NB4 (cell line): ENCODE measurements at regions not wholly inside any gene's neighbourhood (a gene's known extent, or its start where the extent isn't known, plus 50 kb on each side); places are given as distances from the start of the nearest gene placed in this dataset.
A peak's percentile ranks its signal among the peaks of the same experiment; 100 is the strongest.

Source experiments
- DNase-seq: peaks from one replicate; pipeline ENCODE4 v3.0.0; 2010; ENCODE audit warnings: low read depth
- H3K4me3 ChIP-seq: one replicate; pipeline ENCODE4 v1.5.1; 2011; ENCODE audit warnings: mild to moderate bottlenecking, low read depth, low read length, moderate library complexity
- CTCF ChIP-seq: IDR thresholded peaks from one replicate; pipeline ENCODE4 v1.5.1; 2012; ENCODE audit warnings: low read depth, low read length
- MAX ChIP-seq: IDR thresholded peaks from 2 replicates; pipeline ENCODE4 v1.6.1; 2011; ENCODE audit warnings: low read depth, low read length
- MYC ChIP-seq: IDR thresholded peaks from 2 replicates; pipeline ENCODE4 v1.6.1; 2011; ENCODE audit warnings: low read depth, low read length
- POLR2A ChIP-seq: IDR thresholded peaks from 2 replicates; pipeline ENCODE4 v1.6.1; 2011; ENCODE audit warnings: mild to moderate bottlenecking; ENCODE audit not compliant: insufficient read length; ENCODE audit errors: extremely low read depth

- no peak overlapping the region for H3K4me3 ChIP-seq
- peak; percentile 83 for DNase-seq
- no peak for TF ChIP-seq POLR2A
- TF ChIP-seq MAX, result no peak
- no peak for TF ChIP-seq CTCF
- TF ChIP-seq MYC, result no peak
Observed at GRCh38 chr7:50962962-50963374, 180.3 kb upstream of the GRB10 start.

- TF ChIP-seq POLR2A, result no peak
- H3K4me3 ChIP-seq, result no peak overlapping the region
- DNase-seq, result peak; percentile 28
Observed at GRCh38 chr7:50962281-50962883, 179.7 kb upstream of the GRB10 start.

- no peak overlapping the region for H3K4me3 ChIP-seq
- TF ChIP-seq MAX (no peak), CTCF (no peak), POLR2A (no peak), MYC (no peak)
- no peak for DNase-seq
Observed at GRCh38 chr7:50960621-50961310, 178.1 kb upstream of the GRB10 start.

GRCh38 chr7:50959991-50960390 is 177.3 kb upstream of the GRB10 start:
- no peak for DNase-seq
- no peak for TF ChIP-seq MYC
- no peak for TF ChIP-seq MAX
- TF ChIP-seq CTCF, result no peak
- no peak for TF ChIP-seq POLR2A
- H3K4me3 ChIP-seq, result no peak overlapping the region

- no peak overlapping the region for H3K4me3 ChIP-seq
- TF ChIP-seq CTCF (no peak), POLR2A (no peak), MAX (no peak), MYC (no peak)
- DNase-seq, result no peak
Observed at GRCh38 chr7:50959560-50959959, 176.9 kb upstream of the GRB10 start.

- no peak overlapping the region for H3K4me3 ChIP-seq
- TF ChIP-seq POLR2A (no peak), MAX (no peak), CTCF (no peak), MYC (no peak)
- no peak for DNase-seq
Observed at GRCh38 chr7:50957855-50958254, 175.2 kb upstream of the GRB10 start.
